ENCODE measurements at regions not wholly inside any gene's neighbourhood (a gene's known extent, or its start where the extent isn't known, plus 50 kb on each side); places are given as distances from the start of the nearest gene placed in this dataset.
"Not testable (repeated sequence)": the region's sequence is repeated elsewhere in the genome, so short reads cannot be mapped to it uniquely, and the experiment has no call there.

GRCh38 chr6:11848852-11849731 lies 70.5 kb upstream of the ADTRP start:
- DNase-seq, result no peak

GRCh38 chr6:11848346-11848651 lies 69.7 kb upstream of the ADTRP start:
- DNase-seq, result no peak

GRCh38 chr6:11847515-11848345 lies 69.1 kb upstream of the ADTRP start:
- DNase-seq, result no peak

- DNase-seq, result not testable (repeated sequence)
Observed at GRCh38 chr6:11847068-11847467, 68.5 kb upstream of the ADTRP start.

- no peak for DNase-seq
Observed at GRCh38 chr6:11845664-11846577, 67.3 kb upstream of the ADTRP start.

- not testable (repeated sequence) for DNase-seq
Observed at GRCh38 chr6:11842795-11843194, 64.2 kb upstream of the ADTRP start.

- DNase-seq, result no peak
Observed at GRCh38 chr6:11835065-11835464, 56.5 kb upstream of the ADTRP start.

- no peak for DNase-seq
Observed at GRCh38 chr6:11833626-11834592, 55.3 kb upstream of the ADTRP start.

GRCh38 chr6:11831653-11832052 lies 53.0 kb upstream of the ADTRP start:
- DNase-seq, result no peak

GRCh38 chr6:11830520-11830919 lies 51.9 kb upstream of the ADTRP start:
- DNase-seq, result no peak

GRCh38 chr6:11830105-11830504 lies 51.5 kb upstream of the ADTRP start:
- no peak for DNase-seq

GRCh38 chr6:11828262-11828870 lies 49.8 kb upstream of the ADTRP start:
- no peak for DNase-seq
